ENCODE measurements at regions not wholly inside any gene's neighbourhood (a gene's known extent, or its start where the extent isn't known, plus 50 kb on each side); places are given as distances from the start of the nearest gene placed in this dataset.
A peak's percentile ranks its signal among the peaks of the same experiment; 100 is the strongest.

DNA sequence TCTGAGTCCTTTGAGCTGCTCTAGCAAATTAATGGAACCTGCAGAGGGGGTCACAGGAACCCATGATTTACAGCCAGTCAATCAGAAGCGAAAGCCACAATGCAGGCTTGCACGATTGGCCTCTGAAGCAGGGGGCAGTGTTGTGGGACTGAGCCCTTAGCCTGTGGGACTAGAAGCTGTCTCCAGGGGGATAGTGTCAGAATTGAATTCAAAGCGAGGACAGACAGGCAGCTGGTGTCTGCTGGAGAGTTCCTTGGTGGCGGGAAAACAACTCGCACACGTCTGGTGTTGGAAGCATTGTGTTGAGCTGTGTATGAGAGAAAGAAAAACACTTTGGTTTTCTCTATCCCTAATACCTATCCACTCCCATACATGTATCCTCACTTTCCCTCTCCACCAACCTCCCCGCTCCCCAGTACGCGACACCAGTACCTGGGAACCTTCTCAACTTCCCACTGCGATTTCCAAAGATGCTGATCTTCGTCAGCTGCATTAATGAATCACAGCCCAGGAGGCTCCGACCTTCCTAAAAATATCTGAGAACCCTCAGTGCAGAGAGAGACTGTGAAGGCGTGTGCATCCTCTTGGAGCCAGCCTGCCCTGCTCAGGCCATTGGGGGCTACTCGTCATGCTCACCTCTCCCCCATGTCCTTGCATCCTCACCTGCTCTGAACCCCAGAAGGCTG, 88.2 kb downstream of the HS1BP3 start:
- H3K79me2 ChIP-seq (ENCODE audit: insufficient read depth) = no peaks in the 10 kb centered on the region
- H3F3A ChIP-seq (replicated peaks; ENCODE audit: insufficient read depth) = peaks cover 5% of the 10 kb centered on the region
- no peaks in the 10 kb centered on the region for H3K9me3 ChIP-seq
- no peak overlapping the region for H3K9ac ChIP-seq
- no peak for TF ChIP-seq NFIC (IDR thresholded peaks at IDR 0.05; ENCODE audit: borderline replicate concordance)
- TF ChIP-seq, protein P1, sequence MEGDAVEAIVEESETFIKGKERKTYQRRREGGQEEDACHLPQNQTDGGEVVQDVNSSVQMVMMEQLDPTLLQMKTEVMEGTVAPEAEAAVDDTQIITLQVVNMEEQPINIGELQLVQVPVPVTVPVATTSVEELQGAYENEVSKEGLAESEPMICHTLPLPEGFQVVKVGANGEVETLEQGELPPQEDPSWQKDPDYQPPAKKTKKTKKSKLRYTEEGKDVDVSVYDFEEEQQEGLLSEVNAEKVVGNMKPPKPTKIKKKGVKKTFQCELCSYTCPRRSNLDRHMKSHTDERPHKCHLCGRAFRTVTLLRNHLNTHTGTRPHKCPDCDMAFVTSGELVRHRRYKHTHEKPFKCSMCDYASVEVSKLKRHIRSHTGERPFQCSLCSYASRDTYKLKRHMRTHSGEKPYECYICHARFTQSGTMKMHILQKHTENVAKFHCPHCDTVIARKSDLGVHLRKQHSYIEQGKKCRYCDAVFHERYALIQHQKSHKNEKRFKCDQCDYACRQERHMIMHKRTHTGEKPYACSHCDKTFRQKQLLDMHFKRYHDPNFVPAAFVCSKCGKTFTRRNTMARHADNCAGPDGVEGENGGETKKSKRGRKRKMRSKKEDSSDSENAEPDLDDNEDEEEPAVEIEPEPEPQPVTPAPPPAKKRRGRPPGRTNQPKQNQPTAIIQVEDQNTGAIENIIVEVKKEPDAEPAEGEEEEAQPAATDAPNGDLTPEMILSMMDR (IDR thresholded peaks at IDR 0.05) = peak; percentile 33; the same call in 1 of the 2 replicates
- POLR2A ChIA-PET = interaction anchor here (1.1 to 4.0 kb wide), 2 partner anchors 37 to 115 kb away, joined by 3 to 17 read pairs; partner anchors contain the start of gene RHOB
- no peak overlapping the region for H3K4me3 ChIP-seq (ENCODE audit: low read depth in 2 of 2, low read length in 1 of 2)
- peaks cover 30 to 52% of the 10 kb centered on the region in 2 experiments; a peak in 3 of 4 replicates for H3K4me1 ChIP-seq (ENCODE audit: control insufficient read depth in 1 of 2, insufficient read depth in 2 of 2, low read depth in 1 of 2, low read length in 1 of 2)
- no peaks in the 10 kb centered on the region for H4K20me1 ChIP-seq (ENCODE audit: insufficient read depth)
- no peaks in the 10 kb centered on the region for H3K27me3 ChIP-seq (ENCODE audit: insufficient read depth)
- no peak overlapping the region for H2AFZ ChIP-seq (ENCODE audit: low read depth)
- H3K9me2 ChIP-seq = no peaks in the 10 kb centered on the region
- DNase-seq = no peak
- WGBS (ENCODE audit: low lambda C conversion rate) = 90% methylated on average over 14 of the region's 14 CpGs
- H3K36me3 ChIP-seq (replicated peaks in 1 of 2; ENCODE audit: control insufficient read depth in 1 of 2, insufficient read depth in 2 of 2, low read length in 1 of 2) = no peaks in the 10 kb centered on the region
- no peak overlapping the region for H3K27ac ChIP-seq (ENCODE audit: low read depth in 2 of 2, low read length in 1 of 2)
- no peak overlapping the region for H3K4me2 ChIP-seq
- CTCF ChIA-PET = interaction anchor here (0.8 to 2.0 kb wide), 8 partner anchors 8 to 114 kb away, joined by 3 to 7 read pairs (median 4); partner anchors contain the start of gene HS1BP3

DNA sequence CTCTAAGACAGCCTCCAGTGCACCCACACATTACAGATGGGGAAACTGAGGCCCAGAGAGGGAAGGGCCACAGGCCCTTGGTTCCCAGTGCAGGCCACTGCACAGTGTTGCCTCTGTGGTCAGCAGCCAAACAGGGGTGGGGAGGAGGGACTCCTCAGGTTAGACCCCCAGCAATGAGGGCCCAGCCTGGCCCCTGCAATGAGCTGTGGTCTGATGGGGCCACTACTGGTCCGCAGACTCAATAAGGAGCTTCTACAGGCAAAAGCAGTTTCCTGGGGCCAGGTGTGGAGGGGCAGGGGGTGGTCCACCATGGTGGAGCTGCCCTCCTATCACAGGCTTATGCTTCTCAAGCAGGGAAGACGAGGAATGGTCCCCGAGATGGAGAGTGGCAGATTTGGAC, 87.6 kb downstream of the HS1BP3 start:
- Histone ChIP-seq H3K79me2 (ENCODE audit: insufficient read depth) (no peaks in the 10 kb centered on the region), H3K9ac (no peak overlapping the region), H3K4me2 (no peak overlapping the region), H3K9me3 (no peaks in the 10 kb centered on the region), H3K9me2 (no peaks in the 10 kb centered on the region), H3K27me3 (ENCODE audit: insufficient read depth) (no peaks in the 10 kb centered on the region), H3K4me3 (ENCODE audit: low read depth in 2 of 2, low read length in 1 of 2) (no peak overlapping the region), H3F3A (replicated peaks; ENCODE audit: insufficient read depth) (peaks cover 5% of the 10 kb centered on the region), H3K4me1 (ENCODE audit: control insufficient read depth in 1 of 2, insufficient read depth in 2 of 2, low read depth in 1 of 2, low read length in 1 of 2) (peaks cover 30 to 51% of the 10 kb centered on the region in 2 experiments; a peak in 3 of 4 replicates), H3K27ac (ENCODE audit: low read depth in 2 of 2, low read length in 1 of 2) (no peak overlapping the region), H4K20me1 (ENCODE audit: insufficient read depth) (no peaks in the 10 kb centered on the region), H3K36me3 (replicated peaks in 1 of 2; ENCODE audit: control insufficient read depth in 1 of 2, insufficient read depth in 2 of 2, low read length in 1 of 2) (no peaks in the 10 kb centered on the region), H2AFZ (ENCODE audit: low read depth) (no peak overlapping the region)
- no peak for DNase-seq
- 92% methylated on average over 3 of the region's 3 CpGs for WGBS (ENCODE audit: low lambda C conversion rate)
- ChIA-PET POLR2A (interaction anchor here (1.1 to 4.0 kb wide), 2 partner anchors 36 to 116 kb away, joined by 3 to 17 read pairs; partner anchors contain the start of gene RHOB), CTCF (interaction anchor here (0.6 to 1.6 kb wide), 10 partner anchors 9 to 238 kb away, joined by 3 to 7 read pairs (median 3); no protein-coding TSS in a partner anchor)
- TF ChIP-seq NRF1 (IDR thresholded peaks at IDR 0.05; ENCODE audit: low read depth, low read length) = no peak
- TF ChIP-seq, protein P2, sequence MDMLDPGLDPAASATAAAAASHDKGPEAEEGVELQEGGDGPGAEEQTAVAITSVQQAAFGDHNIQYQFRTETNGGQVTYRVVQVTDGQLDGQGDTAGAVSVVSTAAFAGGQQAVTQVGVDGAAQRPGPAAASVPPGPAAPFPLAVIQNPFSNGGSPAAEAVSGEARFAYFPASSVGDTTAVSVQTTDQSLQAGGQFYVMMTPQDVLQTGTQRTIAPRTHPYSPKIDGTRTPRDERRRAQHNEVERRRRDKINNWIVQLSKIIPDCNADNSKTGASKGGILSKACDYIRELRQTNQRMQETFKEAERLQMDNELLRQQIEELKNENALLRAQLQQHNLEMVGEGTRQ (IDR thresholded peaks at IDR 0.05; ENCODE audit: borderline replicate concordance, low read depth, low read length) = no peak
- no peak for TF ChIP-seq TAF1 (IDR thresholded peaks at IDR 0.05; ENCODE audit: borderline replicate concordance, low read depth, low read length)

GRCh38 chr2:20563833-20564232, 87.1 kb downstream of the HS1BP3 start:
- Histone ChIP-seq H3K4me1 (ENCODE audit: control insufficient read depth in 1 of 2, insufficient read depth in 2 of 2, low read depth in 1 of 2, low read length in 1 of 2) (peaks cover 30 to 50% of the 10 kb centered on the region in 2 experiments; a peak in 3 of 4 replicates), H3K36me3 (replicated peaks in 1 of 2; ENCODE audit: control insufficient read depth in 1 of 2, insufficient read depth in 2 of 2, low read length in 1 of 2) (no peaks in the 10 kb centered on the region), H2AFZ (ENCODE audit: low read depth) (no peak overlapping the region), H3K4me3 (ENCODE audit: low read depth in 2 of 2, low read length in 1 of 2) (no peak overlapping the region), H3K27me3 (ENCODE audit: insufficient read depth) (no peaks in the 10 kb centered on the region), H3K9ac (no peak overlapping the region), H4K20me1 (ENCODE audit: insufficient read depth) (no peaks in the 10 kb centered on the region), H3K4me2 (no peak overlapping the region), H3F3A (replicated peaks; ENCODE audit: insufficient read depth) (peaks cover 5% of the 10 kb centered on the region), H3K79me2 (ENCODE audit: insufficient read depth) (no peaks in the 10 kb centered on the region), H3K9me2 (no peaks in the 10 kb centered on the region), H3K27ac (ENCODE audit: low read depth in 2 of 2, low read length in 1 of 2) (no peak overlapping the region), H3K9me3 (no peaks in the 10 kb centered on the region)
- CTCF ChIA-PET = interaction anchor here (0.6 to 1.6 kb wide), 10 partner anchors 9 to 239 kb away, joined by 3 to 7 read pairs (median 3); no protein-coding TSS in a partner anchor
- POLR2A ChIA-PET = interaction anchor here (4.0 kb wide), 1 partner anchor 117 kb away, joined by 17 read pairs; the partner anchor contains the start of gene RHOB
- DNase-seq = no peak
- WGBS (ENCODE audit: low lambda C conversion rate) = 41% methylated on average over 5 of the region's 5 CpGs
- TF ChIP-seq YY1 (IDR thresholded peaks at IDR 0.05; ENCODE audit: low read depth) = no peak
- no peak for TF ChIP-seq SIN3A (IDR thresholded peaks at IDR 0.05; ENCODE audit: borderline replicate concordance, low read depth, low read length)
- peak; percentile 56; the same call in 1 of the 2 replicates for TF ChIP-seq TCF12 (IDR thresholded peaks at IDR 0.05)
- no peak for TF ChIP-seq ZBTB33 (IDR thresholded peaks at IDR 0.05; ENCODE audit: borderline replicate concordance, low read depth)
- TF ChIP-seq FOSL2 (IDR thresholded peaks at IDR 0.05; ENCODE audit: borderline replicate concordance, low read depth) = peak; percentile 74; the same call in 1 of the 2 replicates
- TF ChIP-seq NFIC (IDR thresholded peaks at IDR 0.05; ENCODE audit: borderline replicate concordance) = peak; percentile 70
- no peak for TF ChIP-seq JUND (IDR thresholded peaks at IDR 0.05)
- TF ChIP-seq SMC3 (IDR thresholded peaks at IDR 0.05; ENCODE audit: low read depth, low read length) = no peak
- no peak for TF ChIP-seq RAD21 (IDR thresholded peaks at IDR 0.05; ENCODE audit: low read length)
- TF ChIP-seq POLR2AphosphoS5 (IDR thresholded peaks at IDR 0.05; ENCODE audit: low read depth, low read length) = peak; percentile 20; the same call in 1 of the 2 replicates
- TF ChIP-seq MAX (IDR thresholded peaks at IDR 0.05; ENCODE audit: low read depth) = peak; percentile 41; the same call in 1 of the 2 replicates

Measured in SK-N-SH (cell line).